Left ventricle myocardium inferior (tissue), 1 donor: ENCODE measurements at regions not wholly inside any gene's neighbourhood (a gene's known extent, or its start where the extent isn't known, plus 50 kb on each side); places are given as distances from the start of the nearest gene placed in this dataset.

Experiments used
- DNase-seq: peaks from one replicate; pipeline ENCODE4 v3.0.0-alpha.2; 2020
- H3K27ac ChIP-seq: fragments of 200-600 bp; replicated peaks from 2 replicates; pipeline ENCODE4 v1.8.0; 2021
- H3K27me3 ChIP-seq: fragments of 200-600 bp; 2 replicates; pipeline ENCODE4 v1.8.0; 2021; ENCODE audit warnings: low read depth
- H3K36me3 ChIP-seq: fragments of 200-600 bp; 2 replicates; pipeline ENCODE4 v1.8.0; 2021
- H3K4me1 ChIP-seq: fragments of 200-600 bp; 2 replicates; pipeline ENCODE4 v1.8.0; 2021
- H3K4me3 ChIP-seq: fragments of 200-600 bp; 2 replicates; pipeline ENCODE4 v1.8.0; 2021; ENCODE audit warnings: mild to moderate bottlenecking, moderate library complexity
- H3K9me3 ChIP-seq: fragments of 200-600 bp; replicated peaks from 2 replicates; pipeline ENCODE4 v1.8.0; 2021
- intact Hi-C: fragments of 100-400 bp; cut with micrococcal nuclease; formaldehyde crosslinking; loops from one replicate; pipeline ENCODE4 v1.11.0; 2022
- TF ChIP-seq, protein P1 (sequence below): fragments of 200-600 bp; IDR thresholded peaks from 2 replicates; pipeline ENCODE4 v1.8.0; 2021; ENCODE audit warnings: antibody characterized with exemption, mild to moderate bottlenecking, borderline replicate concordance
- donor health status: DM: no; HTN: yes; CAD: no; lungs with severe emphysema.

DNA sequence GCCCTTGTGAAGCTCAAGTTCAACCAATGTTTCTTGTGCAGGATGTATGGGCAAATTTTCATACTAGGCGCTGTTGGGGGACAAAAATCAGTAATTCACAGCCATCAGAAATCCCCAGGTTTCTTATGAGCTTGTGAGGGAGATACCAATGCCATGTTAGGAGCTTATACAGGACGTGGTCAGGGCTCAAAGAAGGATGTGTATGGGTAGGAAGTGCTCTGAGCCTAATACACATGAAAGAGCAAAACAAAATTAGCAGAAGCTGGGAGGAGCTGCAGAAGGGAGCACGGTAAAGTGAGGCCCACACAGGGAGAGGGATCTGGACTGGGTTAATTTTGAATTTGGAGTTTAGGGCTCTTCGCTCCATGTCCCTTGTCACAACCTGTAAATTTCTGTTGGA is 114.6 kb upstream of the MAP3K1 start:
- no peaks in the 10 kb centered on the region for H3K9me3 ChIP-seq
- intact Hi-C loops = no loop called here
- DNase-seq = no peak
- no peak overlapping the region for H3K27ac ChIP-seq
- no peaks in the 10 kb centered on the region for H3K36me3 ChIP-seq
- peaks cover 37% of the 10 kb centered on the region for H3K4me1 ChIP-seq
- H3K27me3 ChIP-seq = no peaks in the 10 kb centered on the region
- TF ChIP-seq, protein P1, sequence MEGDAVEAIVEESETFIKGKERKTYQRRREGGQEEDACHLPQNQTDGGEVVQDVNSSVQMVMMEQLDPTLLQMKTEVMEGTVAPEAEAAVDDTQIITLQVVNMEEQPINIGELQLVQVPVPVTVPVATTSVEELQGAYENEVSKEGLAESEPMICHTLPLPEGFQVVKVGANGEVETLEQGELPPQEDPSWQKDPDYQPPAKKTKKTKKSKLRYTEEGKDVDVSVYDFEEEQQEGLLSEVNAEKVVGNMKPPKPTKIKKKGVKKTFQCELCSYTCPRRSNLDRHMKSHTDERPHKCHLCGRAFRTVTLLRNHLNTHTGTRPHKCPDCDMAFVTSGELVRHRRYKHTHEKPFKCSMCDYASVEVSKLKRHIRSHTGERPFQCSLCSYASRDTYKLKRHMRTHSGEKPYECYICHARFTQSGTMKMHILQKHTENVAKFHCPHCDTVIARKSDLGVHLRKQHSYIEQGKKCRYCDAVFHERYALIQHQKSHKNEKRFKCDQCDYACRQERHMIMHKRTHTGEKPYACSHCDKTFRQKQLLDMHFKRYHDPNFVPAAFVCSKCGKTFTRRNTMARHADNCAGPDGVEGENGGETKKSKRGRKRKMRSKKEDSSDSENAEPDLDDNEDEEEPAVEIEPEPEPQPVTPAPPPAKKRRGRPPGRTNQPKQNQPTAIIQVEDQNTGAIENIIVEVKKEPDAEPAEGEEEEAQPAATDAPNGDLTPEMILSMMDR = no peak
- H3K4me3 ChIP-seq = no peak overlapping the region

GRCh38 chr5:56699538-56699937 is 115.8 kb upstream of the MAP3K1 start:
- no peak for DNase-seq
- no peaks in the 10 kb centered on the region for H3K27me3 ChIP-seq
- no peaks in the 10 kb centered on the region for H3K36me3 ChIP-seq
- no peaks in the 10 kb centered on the region for H3K9me3 ChIP-seq
- intact Hi-C loops = no loop called here
- H3K27ac ChIP-seq = peak overlapping the region; percentile 71
- TF ChIP-seq, protein P1 = no peak
- peaks cover 37% of the 10 kb centered on the region for H3K4me1 ChIP-seq
- H3K4me3 ChIP-seq = no peak overlapping the region

- Histone ChIP-seq H3K4me3 (no peak overlapping the region), H3K4me1 (peaks cover 37% of the 10 kb centered on the region), H3K36me3 (no peaks in the 10 kb centered on the region), H3K27me3 (no peaks in the 10 kb centered on the region), H3K9me3 (no peaks in the 10 kb centered on the region), H3K27ac (peak overlapping the region; percentile 71)
- no peak for DNase-seq
- TF ChIP-seq, protein P1 = no peak
- intact Hi-C loops = no loop called here
Observed at GRCh38 chr5:56698463-56699381, 116.6 kb upstream of the MAP3K1 start.

- H3K4me3 ChIP-seq = no peak overlapping the region
- no peak for DNase-seq
- no peaks in the 10 kb centered on the region for H3K27me3 ChIP-seq
- H3K9me3 ChIP-seq = no peaks in the 10 kb centered on the region
- no peaks in the 10 kb centered on the region for H3K36me3 ChIP-seq
- TF ChIP-seq, protein P1 = no peak
- peak overlapping the region; percentile 16 for H3K27ac ChIP-seq
- H3K4me1 ChIP-seq = peaks cover 37% of the 10 kb centered on the region
- intact Hi-C loops = no loop called here
Observed at GRCh38 chr5:56696900-56697299, 118.4 kb upstream of the MAP3K1 start.

GRCh38 chr5:56693220-56693579 is 122.1 kb upstream of the MAP3K1 start:
- H3K9me3 ChIP-seq = no peaks in the 10 kb centered on the region
- DNase-seq = no peak
- H3K27me3 ChIP-seq = no peaks in the 10 kb centered on the region
- H3K36me3 ChIP-seq = no peaks in the 10 kb centered on the region
- H3K27ac ChIP-seq = no peak overlapping the region
- intact Hi-C loops = no loop called here
- peaks cover 23% of the 10 kb centered on the region for H3K4me1 ChIP-seq
- TF ChIP-seq, protein P1 = no peak
- H3K4me3 ChIP-seq = no peak overlapping the region
